ENCODE measurements at regions not wholly inside any gene's neighbourhood (a gene's known extent, or its start where the extent isn't known, plus 50 kb on each side); places are given as distances from the start of the nearest gene placed in this dataset.
"Not testable (repeated sequence)": the region's sequence is repeated elsewhere in the genome, so short reads cannot be mapped to it uniquely, and the experiment has no call there.

DNA sequence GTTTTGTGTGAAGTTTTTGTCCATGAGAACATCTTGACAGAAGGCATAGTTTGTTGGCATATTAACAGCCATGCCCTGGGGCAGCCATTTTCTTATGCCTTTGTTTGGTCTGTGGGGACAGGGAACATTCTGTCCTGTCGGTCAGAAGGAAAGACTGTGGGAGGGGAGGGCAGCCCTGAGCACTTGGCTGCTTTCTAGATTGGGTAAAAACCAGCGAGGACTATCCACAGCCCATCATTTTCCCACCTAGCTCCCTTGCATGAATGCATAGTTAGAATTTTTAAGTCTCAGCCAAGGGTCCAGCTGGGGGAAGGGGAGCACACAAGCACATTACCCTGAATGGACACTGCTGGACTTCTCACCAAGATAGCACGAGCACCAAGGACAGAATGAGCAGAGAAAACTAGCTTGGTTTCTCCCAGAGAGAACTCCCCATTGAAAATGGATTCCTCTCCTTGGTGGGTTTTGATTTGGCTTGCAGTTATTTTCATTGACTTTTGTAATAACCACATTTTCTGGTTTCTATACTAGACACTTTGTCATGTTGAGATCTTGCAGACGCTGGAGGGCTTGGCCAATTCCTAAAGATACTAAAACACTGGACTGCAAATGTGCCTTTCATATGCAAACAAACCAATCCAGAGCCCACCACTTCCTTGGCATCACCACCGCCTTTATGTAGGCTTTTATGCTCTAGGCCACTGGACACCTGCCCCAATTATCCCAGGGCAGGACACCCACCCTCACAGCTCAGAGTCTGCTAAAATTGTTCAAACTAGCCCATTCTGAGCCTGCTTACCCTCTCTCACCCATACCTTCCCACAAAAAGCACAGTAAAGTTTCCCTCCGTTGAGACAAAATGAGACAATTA lies 129.9 kb downstream of the BOD1 start:
- WGBS (ENCODE audit: insufficient coverage): 81% methylated on average over 5 of the region's 6 CpGs
- H3K4me3 ChIP-seq (ENCODE audit: low read length): no peak overlapping the region
- Mint-ChIP-seq H3K36me3 (no peaks in the 10 kb centered on the region), H3K27ac (no peak overlapping the region), H3K4me3 (no peak overlapping the region), H3K4me1 (no peaks in the 10 kb centered on the region), H3K27me3 (ENCODE audit: low read depth in 2 of 2) (peaks cover 14 to 37% of the 10 kb centered on the region in 2 donors), H3K9me3 (no peaks in the 10 kb centered on the region)
- no peaks in the 10 kb centered on the region for H3K27me3 ChIP-seq (ENCODE audit: control insufficient read depth, insufficient read depth, low read length)
- no peaks in the 10 kb centered on the region for H3K36me3 ChIP-seq (ENCODE audit: control insufficient read depth, insufficient read depth, low read length)
- TF ChIP-seq, protein P1, sequence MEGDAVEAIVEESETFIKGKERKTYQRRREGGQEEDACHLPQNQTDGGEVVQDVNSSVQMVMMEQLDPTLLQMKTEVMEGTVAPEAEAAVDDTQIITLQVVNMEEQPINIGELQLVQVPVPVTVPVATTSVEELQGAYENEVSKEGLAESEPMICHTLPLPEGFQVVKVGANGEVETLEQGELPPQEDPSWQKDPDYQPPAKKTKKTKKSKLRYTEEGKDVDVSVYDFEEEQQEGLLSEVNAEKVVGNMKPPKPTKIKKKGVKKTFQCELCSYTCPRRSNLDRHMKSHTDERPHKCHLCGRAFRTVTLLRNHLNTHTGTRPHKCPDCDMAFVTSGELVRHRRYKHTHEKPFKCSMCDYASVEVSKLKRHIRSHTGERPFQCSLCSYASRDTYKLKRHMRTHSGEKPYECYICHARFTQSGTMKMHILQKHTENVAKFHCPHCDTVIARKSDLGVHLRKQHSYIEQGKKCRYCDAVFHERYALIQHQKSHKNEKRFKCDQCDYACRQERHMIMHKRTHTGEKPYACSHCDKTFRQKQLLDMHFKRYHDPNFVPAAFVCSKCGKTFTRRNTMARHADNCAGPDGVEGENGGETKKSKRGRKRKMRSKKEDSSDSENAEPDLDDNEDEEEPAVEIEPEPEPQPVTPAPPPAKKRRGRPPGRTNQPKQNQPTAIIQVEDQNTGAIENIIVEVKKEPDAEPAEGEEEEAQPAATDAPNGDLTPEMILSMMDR (IDR thresholded peaks at IDR 0.05): no peak
- H3K4me1 ChIP-seq (ENCODE audit: control insufficient read depth, insufficient read depth, low read length): no peaks in the 10 kb centered on the region
- no peak overlapping the region for H3K27ac ChIP-seq (ENCODE audit: low read length)
- ATAC-seq (no peak), DNase-seq (no peak)
- no peaks in the 10 kb centered on the region for H3K9me3 ChIP-seq (ENCODE audit: control insufficient read depth, insufficient read depth, low read length)
- intact Hi-C loops (cut with micrococcal nuclease): no loop called here

- H3K4me1 Mint-ChIP-seq: no peaks in the 10 kb centered on the region
Observed at GRCh38 chr5:173484569-173484968, 131.9 kb downstream of the BOD1 start.

GRCh38 chr5:173483599-173483998 lies 132.9 kb downstream of the BOD1 start:
- not testable (repeated sequence) for ATAC-seq
- 95% methylated on average over 3 of the region's 3 CpGs for WGBS (ENCODE audit: insufficient coverage)

More at GRCh38 chr5:173484569-173484968, 131.9 kb downstream of the BOD1 start:
- Histone ChIP-seq H3K4me3 (ENCODE audit: low read length) (no peak overlapping the region), H3K4me1 (ENCODE audit: control insufficient read depth, insufficient read depth, low read length) (no peaks in the 10 kb centered on the region), H3K27ac (ENCODE audit: low read length) (no peak overlapping the region), H3K9me3 (ENCODE audit: control insufficient read depth, insufficient read depth, low read length) (no peaks in the 10 kb centered on the region), H3K27me3 (ENCODE audit: control insufficient read depth, insufficient read depth, low read length) (no peaks in the 10 kb centered on the region), H3K36me3 (ENCODE audit: control insufficient read depth, insufficient read depth, low read length) (no peaks in the 10 kb centered on the region)
- TF ChIP-seq, protein P1 (IDR thresholded peaks at IDR 0.05): no peak
- no peak for DNase-seq
- 78% methylated on average over 10 of the region's 10 CpGs for WGBS (ENCODE audit: insufficient coverage)
- ATAC-seq: no peak
- Mint-ChIP-seq H3K9me3 (no peaks in the 10 kb centered on the region), H3K4me3 (no peak overlapping the region), H3K27ac (no peak overlapping the region), H3K36me3 (no peaks in the 10 kb centered on the region), H3K27me3 (ENCODE audit: low read depth in 2 of 2) (peaks cover 5 to 24% of the 10 kb centered on the region in 2 donors)
- intact Hi-C loops (cut with micrococcal nuclease): no loop called here

DNA sequence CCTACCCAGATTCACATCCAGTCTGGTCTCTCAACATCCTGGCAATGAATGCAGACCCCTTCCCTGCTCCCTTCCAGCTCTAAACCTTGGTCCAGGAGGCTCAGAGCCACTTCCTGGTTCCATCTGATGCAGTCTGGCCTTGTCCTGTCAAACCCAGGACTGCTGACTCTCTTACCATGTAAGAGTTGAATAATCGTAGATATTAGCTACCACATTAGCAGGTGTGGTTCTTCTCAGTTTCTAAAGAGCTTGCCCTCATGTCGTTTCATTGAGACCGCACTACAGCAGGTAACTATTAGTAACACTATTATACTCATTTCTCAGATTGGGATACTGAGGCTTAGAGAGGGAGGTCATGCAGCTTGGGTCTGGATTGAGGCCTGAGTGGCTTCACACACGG lies 133.3 kb downstream of the BOD1 start:
- Histone ChIP-seq H3K4me3 (ENCODE audit: low read length) (no peak overlapping the region), H3K9me3 (ENCODE audit: control insufficient read depth, insufficient read depth, low read length) (no peaks in the 10 kb centered on the region), H3K4me1 (ENCODE audit: control insufficient read depth, insufficient read depth, low read length) (no peaks in the 10 kb centered on the region), H3K36me3 (ENCODE audit: control insufficient read depth, insufficient read depth, low read length) (no peaks in the 10 kb centered on the region), H3K27ac (ENCODE audit: low read length) (no peak overlapping the region), H3K27me3 (ENCODE audit: control insufficient read depth, insufficient read depth, low read length) (no peaks in the 10 kb centered on the region)
- H3K27me3 Mint-ChIP-seq (ENCODE audit: low read depth in 2 of 2): peaks cover 5 to 25% of the 10 kb centered on the region in 2 donors
- TF ChIP-seq, protein P1 (IDR thresholded peaks at IDR 0.05): no peak
- ATAC-seq: no peak
- H3K9me3 Mint-ChIP-seq: no peaks in the 10 kb centered on the region
- WGBS (ENCODE audit: insufficient coverage): 74% methylated on average over 2 of the region's 4 CpGs
- intact Hi-C loops (cut with micrococcal nuclease): no loop called here
- H3K36me3 Mint-ChIP-seq: no peaks in the 10 kb centered on the region
- no peak overlapping the region for H3K27ac Mint-ChIP-seq
- H3K4me3 Mint-ChIP-seq: no peak overlapping the region
- DNase-seq: no peak
- H3K4me1 Mint-ChIP-seq: no peaks in the 10 kb centered on the region

More at GRCh38 chr5:173483599-173483998, 132.9 kb downstream of the BOD1 start:
- H3K36me3 ChIP-seq (ENCODE audit: control insufficient read depth, insufficient read depth, low read length); H3K27me3 ChIP-seq (ENCODE audit: control insufficient read depth, insufficient read depth, low read length); H3K4me1 Mint-ChIP-seq; DNase-seq; H3K4me3 ChIP-seq (ENCODE audit: low read length); H3K27ac ChIP-seq (ENCODE audit: low read length); H3K4me3 Mint-ChIP-seq; H3K9me3 ChIP-seq (ENCODE audit: control insufficient read depth, insufficient read depth, low read length); H3K36me3 Mint-ChIP-seq; H3K9me3 Mint-ChIP-seq; intact Hi-C loops (cut with micrococcal nuclease); H3K4me1 ChIP-seq (ENCODE audit: control insufficient read depth, insufficient read depth, low read length); H3K27ac Mint-ChIP-seq: not testable (repeated sequence)
- peaks cover 5 to 25% of the 10 kb centered on the region in 2 donors for H3K27me3 Mint-ChIP-seq (ENCODE audit: low read depth in 2 of 2)
